Nephron (organoid): ENCODE measurements at regions not wholly inside any gene's neighbourhood (a gene's known extent, or its start where the extent isn't known, plus 50 kb on each side); places are given as distances from the start of the nearest gene placed in this dataset.
"Not testable (repeated sequence)": the region's sequence is repeated elsewhere in the genome, so short reads cannot be mapped to it uniquely, and the experiment has no call there.

Experiments
- H3K27ac Mint-ChIP-seq, 3 experiments: 2 replicates each; pipeline ENCODE4 v1.8.0; 2020; ENCODE audit warnings: mixed read lengths in 3 of 3, mild to moderate bottlenecking in 2 of 3, moderate library complexity in 1 of 3
- H3K27me3 Mint-ChIP-seq: 2 replicates; pipeline ENCODE4 v1.8.0; 2021; ENCODE audit warnings: low read depth, mild to moderate bottlenecking, moderate library complexity, mixed read lengths
- H3K36me3 Mint-ChIP-seq: 2 replicates; pipeline ENCODE4 v1.8.0; 2020; ENCODE audit warnings: low read depth, mixed read lengths
- H3K4me1 Mint-ChIP-seq: 2 replicates; pipeline ENCODE4 v1.8.0; 2020; ENCODE audit warnings: mixed read lengths
- H3K4me3 Mint-ChIP-seq, 3 experiments: 2 replicates each; pipeline ENCODE4 v1.8.0; 2020; ENCODE audit warnings: mild to moderate bottlenecking in 3 of 3, mixed read lengths in 3 of 3, moderate library complexity in 2 of 3
- H3K9me3 Mint-ChIP-seq: 2 replicates; pipeline ENCODE4 v1.8.0; 2020; ENCODE audit warnings: mixed read lengths
- CTCF ChIP-seq, 3 experiments: fragments of 200-600 bp; sonication (generic); IDR thresholded peaks; one replicate each; pipeline ENCODE4 v1.5.0; 2021; ENCODE audit warnings: antibody characterized with exemption in 3 of 3; ENCODE audit not compliant: unreplicated experiment in 3 of 3

GRCh38 chr5:9820691-9821449, 190.7 kb upstream of the TAS2R1 start:
- Mint-ChIP-seq H3K27ac (peak overlapping the region; percentile 14 to 80 (median 41)), H3K9me3 (no peaks in the 10 kb centered on the region), H3K4me3 (peak overlapping the region in 1 of 3 experiments; percentile 2), H3K4me1 (peaks cover 13% of the 10 kb centered on the region), H3K36me3 (no peaks in the 10 kb centered on the region), H3K27me3 (no peaks in the 10 kb centered on the region)
- TF ChIP-seq CTCF (IDR thresholded peaks at IDR 0.05; ENCODE audit: unreplicated experiment in 3 of 3): no peak

- peak overlapping the region in 2 of 3 experiments; percentile 53 to 77 for H3K27ac Mint-ChIP-seq
- no peak overlapping the region for H3K4me3 Mint-ChIP-seq
- no peaks in the 10 kb centered on the region for H3K36me3 Mint-ChIP-seq
- no peaks in the 10 kb centered on the region for H3K27me3 Mint-ChIP-seq
- no peak for TF ChIP-seq CTCF (IDR thresholded peaks at IDR 0.05; ENCODE audit: unreplicated experiment in 3 of 3)
- H3K9me3 Mint-ChIP-seq: no peaks in the 10 kb centered on the region
- peaks cover 13% of the 10 kb centered on the region for H3K4me1 Mint-ChIP-seq
Measured at GRCh38 chr5:9818340-9818845, 188.2 kb upstream of the TAS2R1 start.

GRCh38 chr5:9817819-9818218, 187.7 kb upstream of the TAS2R1 start:
- no peaks in the 10 kb centered on the region for H3K9me3 Mint-ChIP-seq
- TF ChIP-seq CTCF (IDR thresholded peaks at IDR 0.05; ENCODE audit: unreplicated experiment in 3 of 3): no peak
- no peaks in the 10 kb centered on the region for H3K27me3 Mint-ChIP-seq
- no peak overlapping the region for H3K27ac Mint-ChIP-seq
- no peaks in the 10 kb centered on the region for H3K36me3 Mint-ChIP-seq
- no peak overlapping the region for H3K4me3 Mint-ChIP-seq
- H3K4me1 Mint-ChIP-seq: peaks cover 13% of the 10 kb centered on the region

- no peaks in the 10 kb centered on the region for H3K36me3 Mint-ChIP-seq
- peaks cover 9% of the 10 kb centered on the region for H3K27me3 Mint-ChIP-seq
- no peak for TF ChIP-seq CTCF (IDR thresholded peaks at IDR 0.05; ENCODE audit: unreplicated experiment in 3 of 3)
- H3K4me3 Mint-ChIP-seq: no peak overlapping the region
- H3K9me3 Mint-ChIP-seq: peaks cover 7% of the 10 kb centered on the region
- no peak overlapping the region for H3K27ac Mint-ChIP-seq
- peaks cover 5% of the 10 kb centered on the region for H3K4me1 Mint-ChIP-seq
Measured at GRCh38 chr5:9815051-9815450, 184.9 kb upstream of the TAS2R1 start.

GRCh38 chr5:9813305-9813704, 183.2 kb upstream of the TAS2R1 start:
- Mint-ChIP-seq H3K4me1 (no peaks in the 10 kb centered on the region), H3K9me3 (peaks cover 14% of the 10 kb centered on the region), H3K36me3 (no peaks in the 10 kb centered on the region), H3K27ac (no peak overlapping the region), H3K27me3 (peaks cover 9% of the 10 kb centered on the region), H3K4me3 (no peak overlapping the region)
- TF ChIP-seq CTCF (IDR thresholded peaks at IDR 0.05; ENCODE audit: unreplicated experiment in 3 of 3): no peak

GRCh38 chr5:9807366-9807765, 177.2 kb upstream of the TAS2R1 start:
- not testable (repeated sequence) for H3K4me1 Mint-ChIP-seq, H3K36me3 Mint-ChIP-seq, H3K27ac Mint-ChIP-seq, H3K27me3 Mint-ChIP-seq, H3K4me3 Mint-ChIP-seq
- H3K9me3 Mint-ChIP-seq: peaks cover 39% of the 10 kb centered on the region
